Ishikawa (cell line): ENCODE measurements at regions not wholly inside any gene's neighbourhood (a gene's known extent, or its start where the extent isn't known, plus 50 kb on each side); places are given as distances from the start of the nearest gene placed in this dataset.

Experiments used
- CREB1 ChIP-seq: IDR thresholded peaks from 2 replicates; pipeline ENCODE4 v1.6.1; 2012; ENCODE audit warnings: low read depth
- RAD21 ChIP-seq: IDR thresholded peaks from 2 replicates; pipeline ENCODE4 v1.6.1; 2012; ENCODE audit warnings: low read depth
- REST ChIP-seq: IDR thresholded peaks from 2 replicates; pipeline ENCODE4 v1.6.1; 2012; ENCODE audit warnings: low read depth, mild to moderate bottlenecking
- TAF1 ChIP-seq: IDR thresholded peaks from 2 replicates; pipeline ENCODE4 v1.6.1; 2012; ENCODE audit warnings: low read depth, mild to moderate bottlenecking
- YY1 ChIP-seq: IDR thresholded peaks from 2 replicates; pipeline ENCODE4 v1.6.1; 2012; ENCODE audit warnings: low read depth

GRCh38 chr2:220227266-220227920, 600.0 kb downstream of the SLC4A3 start:
- TF ChIP-seq TAF1 = no peak
- TF ChIP-seq RAD21 = no peak
- TF ChIP-seq YY1 = no peak
- no peak for TF ChIP-seq CREB1
- TF ChIP-seq REST = no peak
